ENCODE measurements at regions not wholly inside any gene's neighbourhood (a gene's known extent, or its start where the extent isn't known, plus 50 kb on each side); places are given as distances from the start of the nearest gene placed in this dataset.
A peak's percentile ranks its signal among the peaks of the same experiment; 100 is the strongest.

GRCh38 chr7:76149847-76150691, 51.6 kb upstream of the SRRM3 start:
- POLR2A ChIA-PET, result no interaction called here

More at GRCh38 chr7:76149847-76150691, 51.6 kb upstream of the SRRM3 start:
- H3K9me2 ChIP-seq, result no peaks in the 10 kb centered on the region
- no peaks in the 10 kb centered on the region for H3K79me2 ChIP-seq (ENCODE audit: insufficient read depth)
- peak overlapping the region in 1 of 2 experiments; percentile 29; a peak in 2 of 4 replicates for H3K4me3 ChIP-seq (ENCODE audit: low read depth in 2 of 2, low read length in 1 of 2)
- H2AFZ ChIP-seq (ENCODE audit: low read depth), result peak overlapping the region; percentile 13; the same call in 1 of the 2 replicates
- H3K4me2 ChIP-seq, result no peak overlapping the region
- DNase-seq, result peak; percentile 86
- H3K27ac ChIP-seq (ENCODE audit: low read depth in 2 of 2, low read length in 1 of 2), result no peak overlapping the region
- no peaks in the 10 kb centered on the region for H3K36me3 ChIP-seq (replicated peaks in 1 of 2; ENCODE audit: control insufficient read depth in 1 of 2, insufficient read depth in 2 of 2, low read length in 1 of 2)
- H3K4me1 ChIP-seq (ENCODE audit: control insufficient read depth in 1 of 2, insufficient read depth in 2 of 2, low read depth in 1 of 2, low read length in 1 of 2), result peaks cover 0 to 3% of the 10 kb centered on the region in 2 experiments; a peak in 1 of 4 replicates
- no peaks in the 10 kb centered on the region for H3K9me3 ChIP-seq
- H4K20me1 ChIP-seq (ENCODE audit: insufficient read depth), result no peaks in the 10 kb centered on the region
- H3K27me3 ChIP-seq (ENCODE audit: insufficient read depth), result peaks cover 7% of the 10 kb centered on the region; the same call in 1 of the 2 replicates
- CTCF ChIA-PET, result interaction anchor here (1.0 kb wide), 1 partner anchor 30 kb away, joined by 3 read pairs; no protein-coding TSS in a partner anchor
- no peak overlapping the region for H3K9ac ChIP-seq
- no peak for TF ChIP-seq MAX (IDR thresholded peaks at IDR 0.05; ENCODE audit: low read depth)
- TF ChIP-seq JUND (IDR thresholded peaks at IDR 0.05), result no peak
- TF ChIP-seq TEAD4 (IDR thresholded peaks at IDR 0.05; ENCODE audit: borderline replicate concordance, insufficient read depth), result no peak
- no peak for TF ChIP-seq ELF1 (IDR thresholded peaks at IDR 0.05)
- no peak for TF ChIP-seq MEF2A (IDR thresholded peaks at IDR 0.05; ENCODE audit: borderline replicate concordance, low read depth)
- WGBS (ENCODE audit: low lambda C conversion rate), result 59% methylated on average over 35 of the region's 53 CpGs
- H3F3A ChIP-seq (replicated peaks; ENCODE audit: insufficient read depth), result no peaks in the 10 kb centered on the region

All from SK-N-SH (cell line).